ENCODE measurements at regions not wholly inside any gene's neighbourhood (a gene's known extent, or its start where the extent isn't known, plus 50 kb on each side); places are given as distances from the start of the nearest gene placed in this dataset.

GRCh38 chr4:152157629-152158028, 378.3 kb downstream of the FBXW7 start:
- CTCF ChIA-PET: no interaction called here
- no peak for DNase-seq (ENCODE audit: low read depth, low spot score)
- POLR2A ChIA-PET: no interaction called here
- TF ChIP-seq, protein P1, sequence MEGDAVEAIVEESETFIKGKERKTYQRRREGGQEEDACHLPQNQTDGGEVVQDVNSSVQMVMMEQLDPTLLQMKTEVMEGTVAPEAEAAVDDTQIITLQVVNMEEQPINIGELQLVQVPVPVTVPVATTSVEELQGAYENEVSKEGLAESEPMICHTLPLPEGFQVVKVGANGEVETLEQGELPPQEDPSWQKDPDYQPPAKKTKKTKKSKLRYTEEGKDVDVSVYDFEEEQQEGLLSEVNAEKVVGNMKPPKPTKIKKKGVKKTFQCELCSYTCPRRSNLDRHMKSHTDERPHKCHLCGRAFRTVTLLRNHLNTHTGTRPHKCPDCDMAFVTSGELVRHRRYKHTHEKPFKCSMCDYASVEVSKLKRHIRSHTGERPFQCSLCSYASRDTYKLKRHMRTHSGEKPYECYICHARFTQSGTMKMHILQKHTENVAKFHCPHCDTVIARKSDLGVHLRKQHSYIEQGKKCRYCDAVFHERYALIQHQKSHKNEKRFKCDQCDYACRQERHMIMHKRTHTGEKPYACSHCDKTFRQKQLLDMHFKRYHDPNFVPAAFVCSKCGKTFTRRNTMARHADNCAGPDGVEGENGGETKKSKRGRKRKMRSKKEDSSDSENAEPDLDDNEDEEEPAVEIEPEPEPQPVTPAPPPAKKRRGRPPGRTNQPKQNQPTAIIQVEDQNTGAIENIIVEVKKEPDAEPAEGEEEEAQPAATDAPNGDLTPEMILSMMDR (IDR thresholded peaks at IDR 0.05; ENCODE audit: low read depth, low read length): no peak
- Histone ChIP-seq H3K27ac (ENCODE audit: low read depth, low read length) (no peak overlapping the region), H3K9me3 (ENCODE audit: control insufficient read depth, insufficient read depth, low read length) (no peaks in the 10 kb centered on the region), H3K27me3 (ENCODE audit: control insufficient read depth, insufficient read depth, low read length) (peaks cover 16% of the 10 kb centered on the region), H3K4me3 (ENCODE audit: low read depth, low read length) (no peak overlapping the region)

GRCh38 chr4:152156442-152156841, 379.4 kb downstream of the FBXW7 start:
- CTCF ChIA-PET: no interaction called here
- DNase-seq (ENCODE audit: low read depth, low spot score): no peak

GRCh38 chr4:152155070-152155469, 380.8 kb downstream of the FBXW7 start:
- no peak for DNase-seq (ENCODE audit: low read depth, low spot score)
- TF ChIP-seq, protein P1 (IDR thresholded peaks at IDR 0.05; ENCODE audit: low read depth, low read length): no peak
- Histone ChIP-seq H3K4me3 (ENCODE audit: low read depth, low read length) (no peak overlapping the region), H3K27me3 (ENCODE audit: control insufficient read depth, insufficient read depth, low read length) (peaks cover 14% of the 10 kb centered on the region), H3K9me3 (ENCODE audit: control insufficient read depth, insufficient read depth, low read length) (no peaks in the 10 kb centered on the region), H3K27ac (ENCODE audit: low read depth, low read length) (no peak overlapping the region)
- ChIA-PET POLR2A (no interaction called here), CTCF (no interaction called here)

More at GRCh38 chr4:152156442-152156841, 379.4 kb downstream of the FBXW7 start:
- peaks cover 14% of the 10 kb centered on the region for H3K27me3 ChIP-seq (ENCODE audit: control insufficient read depth, insufficient read depth, low read length)
- no peaks in the 10 kb centered on the region for H3K9me3 ChIP-seq (ENCODE audit: control insufficient read depth, insufficient read depth, low read length)
- no peak overlapping the region for H3K27ac ChIP-seq (ENCODE audit: low read depth, low read length)
- TF ChIP-seq, protein P1 (IDR thresholded peaks at IDR 0.05; ENCODE audit: low read depth, low read length): no peak
- no peak overlapping the region for H3K4me3 ChIP-seq (ENCODE audit: low read depth, low read length)
- POLR2A ChIA-PET: no interaction called here

GRCh38 chr4:152154433-152154832, 381.5 kb downstream of the FBXW7 start:
- Histone ChIP-seq H3K27me3 (ENCODE audit: control insufficient read depth, insufficient read depth, low read length) (peaks cover 14% of the 10 kb centered on the region), H3K4me3 (ENCODE audit: low read depth, low read length) (no peak overlapping the region), H3K9me3 (ENCODE audit: control insufficient read depth, insufficient read depth, low read length) (no peaks in the 10 kb centered on the region), H3K27ac (ENCODE audit: low read depth, low read length) (no peak overlapping the region)
- TF ChIP-seq, protein P1 (IDR thresholded peaks at IDR 0.05; ENCODE audit: low read depth, low read length): no peak
- no peak for DNase-seq (ENCODE audit: low read depth, low spot score)
- POLR2A ChIA-PET: no interaction called here
- CTCF ChIA-PET: no interaction called here

- peaks cover 10% of the 10 kb centered on the region for H3K27me3 ChIP-seq (ENCODE audit: control insufficient read depth, insufficient read depth, low read length)
- no peak for DNase-seq (ENCODE audit: low read depth, low spot score)
- CTCF ChIA-PET: no interaction called here
- no peak overlapping the region for H3K4me3 ChIP-seq (ENCODE audit: low read depth, low read length)
- TF ChIP-seq, protein P1 (IDR thresholded peaks at IDR 0.05; ENCODE audit: low read depth, low read length): no peak
- H3K27ac ChIP-seq (ENCODE audit: low read depth, low read length): no peak overlapping the region
- H3K9me3 ChIP-seq (ENCODE audit: control insufficient read depth, insufficient read depth, low read length): no peaks in the 10 kb centered on the region
- POLR2A ChIA-PET: no interaction called here
Observed at GRCh38 chr4:152153476-152154270, 382.2 kb downstream of the FBXW7 start.

Measured in AG04450 (cell line).